ENCODE measurements at regions not wholly inside any gene's neighbourhood (a gene's known extent, or its start where the extent isn't known, plus 50 kb on each side); places are given as distances from the start of the nearest gene placed in this dataset.

- no peak for DNase-seq
- intact Hi-C loops (cut with micrococcal nuclease): no loop called here
- Mint-ChIP-seq H3K36me3 (no peaks in the 10 kb centered on the region), H3K27me3 (ENCODE audit: low read depth in 2 of 2) (peaks cover 7 to 45% of the 10 kb centered on the region in 2 donors), H3K4me3 (no peak overlapping the region), H3K4me1 (no peaks in the 10 kb centered on the region), H3K9me3 (peaks cover 0 to 3% of the 10 kb centered on the region in 2 donors), H3K27ac (no peak overlapping the region)
- H3K4me1 ChIP-seq (ENCODE audit: control insufficient read depth, insufficient read depth, low read length): no peaks in the 10 kb centered on the region
- 76% methylated on average over 6 of the region's 6 CpGs for WGBS (ENCODE audit: insufficient coverage)
- no peaks in the 10 kb centered on the region for H3K27me3 ChIP-seq (ENCODE audit: control insufficient read depth, insufficient read depth, low read length)
- no peak overlapping the region for H3K4me3 ChIP-seq (ENCODE audit: low read length)
- ATAC-seq: no peak
- no peaks in the 10 kb centered on the region for H3K36me3 ChIP-seq (ENCODE audit: control insufficient read depth, insufficient read depth, low read length)
- TF ChIP-seq CTCF (IDR thresholded peaks at IDR 0.05): no peak
- no peaks in the 10 kb centered on the region for H3K9me3 ChIP-seq (ENCODE audit: control insufficient read depth, insufficient read depth, low read length)
- H3K27ac ChIP-seq (ENCODE audit: low read length): no peak overlapping the region
Measured at GRCh38 chr2:114056294-114057143, 166.6 kb downstream of the ACTR3 start.

- H3K27ac Mint-ChIP-seq: no peak overlapping the region
- Histone ChIP-seq H3K27ac (ENCODE audit: low read length) (no peak overlapping the region), H3K9me3 (ENCODE audit: control insufficient read depth, insufficient read depth, low read length) (no peaks in the 10 kb centered on the region), H3K4me3 (ENCODE audit: low read length) (no peak overlapping the region), H3K36me3 (ENCODE audit: control insufficient read depth, insufficient read depth, low read length) (no peaks in the 10 kb centered on the region), H3K27me3 (ENCODE audit: control insufficient read depth, insufficient read depth, low read length) (no peaks in the 10 kb centered on the region), H3K4me1 (ENCODE audit: control insufficient read depth, insufficient read depth, low read length) (no peaks in the 10 kb centered on the region)
- H3K27me3 Mint-ChIP-seq (ENCODE audit: low read depth in 2 of 2): peaks cover 7 to 36% of the 10 kb centered on the region in 2 donors
- intact Hi-C loops (cut with micrococcal nuclease): no loop called here
- no peak for TF ChIP-seq CTCF (IDR thresholded peaks at IDR 0.05)
- H3K36me3 Mint-ChIP-seq: no peaks in the 10 kb centered on the region
- peaks cover 0 to 3% of the 10 kb centered on the region in 2 donors for H3K9me3 Mint-ChIP-seq
- DNase-seq: no peak
- ATAC-seq: no peak
- no peak overlapping the region for H3K4me3 Mint-ChIP-seq
- WGBS (ENCODE audit: insufficient coverage): 87% methylated on average over 4 of the region's 6 CpGs
- H3K4me1 Mint-ChIP-seq: no peaks in the 10 kb centered on the region
Measured at GRCh38 chr2:114057638-114058037, 167.7 kb downstream of the ACTR3 start.

- no peaks in the 10 kb centered on the region for H3K9me3 ChIP-seq (ENCODE audit: control insufficient read depth, insufficient read depth, low read length)
- H3K36me3 ChIP-seq (ENCODE audit: control insufficient read depth, insufficient read depth, low read length): no peaks in the 10 kb centered on the region
- intact Hi-C loops (cut with micrococcal nuclease): no loop called here
- no peak overlapping the region for H3K27ac Mint-ChIP-seq
- H3K4me1 Mint-ChIP-seq: no peaks in the 10 kb centered on the region
- no peak overlapping the region for H3K27ac ChIP-seq (ENCODE audit: low read length)
- H3K36me3 Mint-ChIP-seq: no peaks in the 10 kb centered on the region
- ATAC-seq (peak in 1 of 3 donors; percentile 32), DNase-seq (no peak)
- no peaks in the 10 kb centered on the region for H3K4me1 ChIP-seq (ENCODE audit: control insufficient read depth, insufficient read depth, low read length)
- WGBS (ENCODE audit: insufficient coverage): 83% methylated on average over 5 of the region's 5 CpGs
- peaks cover 0 to 3% of the 10 kb centered on the region in 2 donors for H3K9me3 Mint-ChIP-seq
- peaks cover under 1 to 13% of the 10 kb centered on the region in 2 donors for H3K27me3 Mint-ChIP-seq (ENCODE audit: low read depth in 2 of 2)
- TF ChIP-seq CTCF (IDR thresholded peaks at IDR 0.05): no peak
- H3K4me3 ChIP-seq (ENCODE audit: low read length): no peak overlapping the region
- no peaks in the 10 kb centered on the region for H3K27me3 ChIP-seq (ENCODE audit: control insufficient read depth, insufficient read depth, low read length)
- no peak overlapping the region for H3K4me3 Mint-ChIP-seq
Measured at GRCh38 chr2:114061566-114062098, 171.7 kb downstream of the ACTR3 start.

All from natural killer cell (primary cell).